Upper lobe of left lung (tissue), 6 donors: ENCODE measurements at regions not wholly inside any gene's neighbourhood (a gene's known extent, or its start where the extent isn't known, plus 50 kb on each side); places are given as distances from the start of the nearest gene placed in this dataset.
"Not testable (repeated sequence)": the region's sequence is repeated elsewhere in the genome, so short reads cannot be mapped to it uniquely, and the experiment has no call there.

Source experiments
- ATAC-seq, 2 donors: fragments of 200-7000 bp; cut with Tn5 transposase; one replicate each; pipeline ENCODE4 v1.9.1; 2022; ENCODE audit warnings: mild to moderate bottlenecking in 2 of 2, moderate library complexity in 2 of 2; ENCODE audit not compliant: low FRiP score in 2 of 2
- DNase-seq, 2 donors: peaks; one replicate each; pipeline ENCODE4 v3.0.0-alpha.2; 2019 to 2020
- H3K27ac ChIP-seq, 4 donors: fragments of 200-600 bp; sonication (generic); one replicate each; pipeline ENCODE4 v1.5.1; 2016 to 2019
- H3K27me3 ChIP-seq, 4 donors: fragments of 200-600 bp; sonication (generic); one replicate each; pipeline ENCODE4 v1.5.1; 2017 to 2019
- H3K36me3 ChIP-seq, 4 donors: fragments of 200-600 bp; sonication (generic); one replicate each; pipeline ENCODE4 v1.5.1; 2016 to 2019
- H3K4me1 ChIP-seq, 4 donors: fragments of 200-600 bp; sonication (generic); one replicate each; pipeline ENCODE4 v1.5.1; 2018 to 2019
- H3K4me3 ChIP-seq, 4 donors: fragments of 200-600 bp; sonication (generic); one replicate each; pipeline ENCODE4 v1.5.1; 2017 to 2019; ENCODE audit warnings: mild to moderate bottlenecking in 2 of 4, moderate library complexity in 1 of 4
- H3K9me3 ChIP-seq, 4 donors: fragments of 200-600 bp; sonication (generic); one replicate each; pipeline ENCODE4 v1.5.1; 2018 to 2019
- CTCF ChIP-seq, 6 experiments: fragments of 450-650 bp in 4 of 6; fragments of 200-600 bp in 2 of 6; sonication (generic) in 2 of 6; IDR thresholded peaks; one replicate each; pipeline ENCODE4 v1.5.1; 2016 to 2019; ENCODE audit warnings: antibody characterized with exemption in 6 of 6
- EP300 ChIP-seq, 4 donors: sonication (generic); formaldehyde crosslinking; IDR thresholded peaks; one replicate each; pipeline ENCODE4 v1.5.1; 2017; ENCODE audit warnings: antibody characterized with exemption in 4 of 4, control low read depth in 2 of 4
- POLR2A ChIP-seq, 4 donors: fragments of 450-650 bp; IDR thresholded peaks; one replicate each; pipeline ENCODE4 v1.5.1; 2016 to 2017; ENCODE audit warnings: antibody characterized with exemption in 4 of 4, mild to moderate bottlenecking in 2 of 4
- POLR2AphosphoS5 ChIP-seq, 2 donors: sonication (generic); formaldehyde crosslinking; IDR thresholded peaks; one replicate each; pipeline ENCODE4 v1.5.1; 2017; ENCODE audit warnings: antibody characterized with exemption in 2 of 2
- WGBS, 2 donors: methylation state at CpG; one replicate each; pipeline ENCODE4 v1.1.5; 2017 to 2018; 5-methylcytosine and 5-hydroxymethylcytosine counted together
- donor health status: DM: no; HTN: no; CAD: no; lungs with moderate emphysema.
- donor health status: DM: no; HTN: yes; CAD: no; lungs with severe emphysema.

GRCh38 chr4:147286846-147287587 is 193.9 kb upstream of the EDNRA start:
- 83 to 87% methylated on average over 6 of the region's 6 CpGs for WGBS, 2 donors
- Histone ChIP-seq H3K27me3 (no peaks in the 10 kb centered on the region), H3K4me1 (no peaks in the 10 kb centered on the region), H3K36me3 (no peaks in the 10 kb centered on the region), H3K9me3 (peaks cover 0 to 3% (median 0%) of the 10 kb centered on the region in 4 donors), H3K27ac (no peak overlapping the region), H3K4me3 (no peak overlapping the region)
- ATAC-seq (no peak), DNase-seq (no peak)
- TF ChIP-seq EP300 (IDR thresholded peaks at IDR 0.05): no peak
- TF ChIP-seq POLR2AphosphoS5 (IDR thresholded peaks at IDR 0.05): no peak
- TF ChIP-seq POLR2A (IDR thresholded peaks at IDR 0.05): no peak
- no peak for TF ChIP-seq CTCF (IDR thresholded peaks at IDR 0.05)

GRCh38 chr4:147287588-147287890 is 193.4 kb upstream of the EDNRA start:
- WGBS, 2 donors: 47 to 58% methylated on average over 2 of the region's 2 CpGs
- Histone ChIP-seq H3K4me3 (no peak overlapping the region), H3K27me3 (no peaks in the 10 kb centered on the region), H3K27ac (no peak overlapping the region), H3K4me1 (no peaks in the 10 kb centered on the region), H3K9me3 (peaks cover 0 to 3% (median 0%) of the 10 kb centered on the region in 4 donors), H3K36me3 (no peaks in the 10 kb centered on the region)
- no peak for ATAC-seq
- TF ChIP-seq CTCF (IDR thresholded peaks at IDR 0.05) (no peak), EP300 (IDR thresholded peaks at IDR 0.05) (no peak), POLR2A (IDR thresholded peaks at IDR 0.05) (no peak), POLR2AphosphoS5 (IDR thresholded peaks at IDR 0.05) (no peak)
- DNase-seq: no peak

- H3K4me1 ChIP-seq: no peaks in the 10 kb centered on the region
- no peak for DNase-seq
- no peaks in the 10 kb centered on the region for H3K27me3 ChIP-seq
- H3K4me3 ChIP-seq: no peak overlapping the region
- no peaks in the 10 kb centered on the region for H3K9me3 ChIP-seq
- no peak for TF ChIP-seq POLR2A (IDR thresholded peaks at IDR 0.05)
- TF ChIP-seq POLR2AphosphoS5 (IDR thresholded peaks at IDR 0.05): no peak
- no peak for TF ChIP-seq EP300 (IDR thresholded peaks at IDR 0.05)
- no peak for TF ChIP-seq CTCF (IDR thresholded peaks at IDR 0.05)
- no peaks in the 10 kb centered on the region for H3K36me3 ChIP-seq
- H3K27ac ChIP-seq: no peak overlapping the region
- no peak for ATAC-seq
- 89 to 93% methylated on average over 1 of the region's 1 CpG for WGBS, 2 donors
Measured at GRCh38 chr4:147288512-147288911, 192.4 kb upstream of the EDNRA start.

- Histone ChIP-seq H3K4me1 (no peaks in the 10 kb centered on the region), H3K4me3 (no peak overlapping the region), H3K27ac (no peak overlapping the region), H3K36me3 (no peaks in the 10 kb centered on the region), H3K27me3 (no peaks in the 10 kb centered on the region), H3K9me3 (no peaks in the 10 kb centered on the region)
- 89 to 93% methylated on average over 5 of the region's 5 CpGs for WGBS, 2 donors
- DNase-seq (no peak), ATAC-seq (no peak)
- no peak for TF ChIP-seq CTCF (IDR thresholded peaks at IDR 0.05)
- no peak for TF ChIP-seq POLR2A (IDR thresholded peaks at IDR 0.05)
- no peak for TF ChIP-seq POLR2AphosphoS5 (IDR thresholded peaks at IDR 0.05)
- no peak for TF ChIP-seq EP300 (IDR thresholded peaks at IDR 0.05)
Measured at GRCh38 chr4:147289181-147289580, 191.7 kb upstream of the EDNRA start.

GRCh38 chr4:147292604-147293313 is 188.1 kb upstream of the EDNRA start:
- not testable (repeated sequence) for H3K36me3 ChIP-seq, H3K27ac ChIP-seq, H3K9me3 ChIP-seq, ATAC-seq, H3K4me1 ChIP-seq, H3K27me3 ChIP-seq, H3K4me3 ChIP-seq
- DNase-seq: peak in 1 of 2 donors; percentile 72
- 36 to 66% methylated on average over 4 to 5 of the region's 10 CpGs for WGBS, 2 donors

- H3K9me3 ChIP-seq, H3K4me1 ChIP-seq, DNase-seq, H3K4me3 ChIP-seq, H3K27me3 ChIP-seq, H3K36me3 ChIP-seq, ATAC-seq, H3K27ac ChIP-seq: not testable (repeated sequence)
- WGBS, 2 donors: 83 to 90% methylated on average over 6 of the region's 6 CpGs
Measured at GRCh38 chr4:147293314-147293677, 187.6 kb upstream of the EDNRA start.
